Liver (tissue), 8 donors: ENCODE measurements at regions not wholly inside any gene's neighbourhood (a gene's known extent, or its start where the extent isn't known, plus 50 kb on each side); places are given as distances from the start of the nearest gene placed in this dataset.

Experiments used
- DNase-seq: peaks from one replicate; pipeline ENCODE4 v3.0.0-alpha.2; 2017; ENCODE audit warnings: low spot score
- H3K27ac ChIP-seq, 2 donors: one replicate each; pipeline ENCODE4 v1.7.0; 2013; ENCODE audit warnings: inconsistent platforms in 2 of 2, low read length in 2 of 2, control low read depth in 1 of 2, low read depth in 1 of 2, mild to moderate bottlenecking in 1 of 2
- H3K27me3 ChIP-seq, 4 donors: one replicate each; pipeline versions ENCODE4 v1.6.1 to v1.7.0; 2013; ENCODE audit warnings: low read length in 3 of 4, inconsistent platforms in 1 of 4, mild to moderate bottlenecking in 1 of 4, moderate library complexity in 1 of 4; ENCODE audit not compliant: control insufficient read depth in 4 of 4, insufficient read depth in 4 of 4
- H3K36me3 ChIP-seq, 4 donors: one replicate each; pipeline versions ENCODE4 v1.6.1 to v1.7.0; 2013; ENCODE audit warnings: low read length in 3 of 4, mild to moderate bottlenecking in 3 of 4, low read depth in 1 of 4, moderate library complexity in 1 of 4; ENCODE audit not compliant: control insufficient read depth in 4 of 4, insufficient read depth in 3 of 4
- H3K4me1 ChIP-seq, 4 donors: one replicate each; pipeline versions ENCODE4 v1.6.1 to v1.7.0; 2013; ENCODE audit warnings: low read length in 3 of 4, mild to moderate bottlenecking in 3 of 4, moderate library complexity in 1 of 4; ENCODE audit not compliant: control insufficient read depth in 4 of 4, insufficient read depth in 4 of 4
- H3K4me3 ChIP-seq, 3 donors: one replicate each; pipeline versions ENCODE4 v1.6.1 to v1.7.0; 2013; ENCODE audit warnings: low read length in 3 of 3, control low read depth in 1 of 3, low read depth in 1 of 3, mild to moderate bottlenecking in 1 of 3
- H3K9ac ChIP-seq, 2 donors: one replicate each; pipeline ENCODE4 v1.7.0; 2013; ENCODE audit warnings: low read length in 2 of 2, mild to moderate bottlenecking in 2 of 2, moderate library complexity in 2 of 2, control low read depth in 1 of 2, low read depth in 1 of 2
- H3K9me3 ChIP-seq, 4 donors: one replicate each; pipeline versions ENCODE4 v1.6.1 to v1.7.0; 2013; ENCODE audit warnings: low read length in 3 of 4; ENCODE audit not compliant: control insufficient read depth in 4 of 4
- EGR1 ChIP-seq, 2 donors: IDR thresholded peaks; 2 replicates each; pipeline ENCODE4 v1.6.1; 2016 to 2018; ENCODE audit warnings: antibody characterized with exemption in 2 of 2, low read depth in 2 of 2
- FOXA2 ChIP-seq: IDR thresholded peaks from 2 replicates; pipeline ENCODE4 v1.6.1; 2016; ENCODE audit warnings: antibody characterized with exemption
- GABPA ChIP-seq, 2 donors: IDR thresholded peaks in 1 of 2; conservative IDR thresholded peaks in 1 of 2; 2 replicates each; pipeline ENCODE4 v1.6.1; 2016; ENCODE audit warnings: antibody characterized with exemption in 2 of 2, mild to moderate bottlenecking in 1 of 2, moderate library complexity in 1 of 2
- HNF4A ChIP-seq, 2 donors: conservative IDR thresholded peaks; 2 replicates each; pipeline ENCODE4 v1.6.1; 2016; ENCODE audit warnings: antibody characterized with exemption in 2 of 2, mild to moderate bottlenecking in 2 of 2
- HNF4G ChIP-seq: IDR thresholded peaks from 2 replicates; pipeline ENCODE4 v1.6.1; 2016; ENCODE audit warnings: antibody characterized with exemption
- JUND ChIP-seq, 2 donors: IDR thresholded peaks; 2 replicates each; pipeline ENCODE4 v1.6.1; 2016; ENCODE audit warnings: antibody characterized with exemption in 2 of 2
- NR2F2 ChIP-seq: IDR thresholded peaks from 2 replicates; pipeline ENCODE4 v1.6.1; 2016; ENCODE audit warnings: antibody characterized with exemption
- RAD21 ChIP-seq, 2 donors: IDR thresholded peaks; 2 replicates each; pipeline ENCODE4 v1.6.1; 2016; ENCODE audit warnings: antibody characterized with exemption in 2 of 2, mild to moderate bottlenecking in 2 of 2
- SP1 ChIP-seq: IDR thresholded peaks from 2 replicates; pipeline ENCODE4 v1.6.1; 2018; ENCODE audit warnings: antibody characterized with exemption, mild to moderate bottlenecking
- TAF1 ChIP-seq: conservative IDR thresholded peaks from 2 replicates; pipeline ENCODE4 v1.6.1; 2016; ENCODE audit warnings: antibody characterized with exemption, mild to moderate bottlenecking
- YY1 ChIP-seq: IDR thresholded peaks from 2 replicates; pipeline ENCODE4 v1.6.1; 2016; ENCODE audit warnings: antibody characterized with exemption, mild to moderate bottlenecking
- WGBS: extraction: QIAGEN DNeasy Blood & Tissue Kit; methylation state at CpG from one replicate; pipeline ENCODE4 v1.1.7; 2013; 5-methylcytosine and 5-hydroxymethylcytosine counted together
- TF ChIP-seq, protein P1 (sequence below): IDR thresholded peaks from 2 replicates; pipeline ENCODE4 v1.6.1; 2016; ENCODE audit warnings: antibody characterized with exemption
- TF ChIP-seq, protein P2 (sequence below): IDR thresholded peaks from 2 replicates; pipeline ENCODE4 v1.6.1; 2016; ENCODE audit warnings: antibody characterized with exemption
- TF ChIP-seq, protein P3 (sequence below): fragments of 150-350 bp; IDR thresholded peaks from 2 replicates; pipeline ENCODE4 v1.5.1; 2017; ENCODE audit warnings: improper control_type of control experiment, low read depth, low read length; ENCODE audit not compliant: missing input control
- donor health status: healthy.
- donor health status: healthy.
- donor health status: healthy.
- donor health status: healthy.
- donor health status: healthy.

DNA sequence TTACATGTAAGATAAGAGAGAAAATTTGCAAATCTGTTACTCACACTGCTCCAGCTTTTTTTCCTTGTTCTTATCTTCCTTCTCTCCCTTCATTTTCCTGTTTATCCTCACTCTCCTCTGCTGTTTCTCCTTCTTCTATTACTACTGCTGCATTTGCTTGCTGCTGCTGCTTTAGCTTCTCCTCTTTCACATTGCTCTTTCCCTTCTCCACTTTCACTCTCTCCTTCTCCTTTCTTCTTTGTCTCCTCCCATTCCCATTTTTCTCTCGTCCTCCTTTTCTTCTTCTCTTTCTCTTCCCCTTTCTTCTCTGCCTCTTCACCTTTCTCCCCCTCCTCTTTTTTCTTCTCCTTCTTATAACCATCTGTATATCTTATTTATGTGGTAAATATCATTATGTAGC, 288.6 kb downstream of the CDH9 start:
- TF ChIP-seq HNF4A (conservative IDR thresholded peaks at IDR 0.05) = no peak
- Histone ChIP-seq H3K4me1 (no peaks in the 10 kb centered on the region), H3K27ac (no peak overlapping the region), H3K4me3 (no peak overlapping the region), H3K9me3 (no peaks in the 10 kb centered on the region), H3K36me3 (no peaks in the 10 kb centered on the region), H3K27me3 (no peaks in the 10 kb centered on the region), H3K9ac (no peak overlapping the region)
- DNase-seq = no peak
- WGBS = 12% methylated on average over 1 of the region's 1 CpG

DNA sequence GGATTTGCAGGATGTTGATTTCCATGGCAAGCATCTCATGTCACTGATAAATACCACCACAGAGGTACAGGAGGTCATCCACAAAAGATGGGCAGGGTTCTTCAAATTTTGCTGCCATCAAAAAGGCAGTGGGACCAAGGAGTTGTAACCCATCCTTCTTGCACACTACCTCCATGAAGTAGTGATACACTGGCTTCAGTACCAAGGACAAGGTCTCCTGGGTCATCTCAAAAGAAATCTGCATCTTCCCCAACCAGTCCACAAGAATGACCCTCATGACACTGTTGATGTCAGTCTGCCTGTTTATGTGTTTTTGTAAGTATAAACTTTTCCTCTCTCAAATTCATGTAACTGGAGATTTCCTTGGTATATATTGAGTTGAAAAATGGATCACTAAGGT, 298.2 kb downstream of the CDH9 start:
- no peak for DNase-seq
- Histone ChIP-seq H3K27ac (no peak overlapping the region), H3K27me3 (no peaks in the 10 kb centered on the region), H3K9me3 (no peaks in the 10 kb centered on the region), H3K4me1 (no peaks in the 10 kb centered on the region), H3K36me3 (no peaks in the 10 kb centered on the region), H3K9ac (no peak overlapping the region), H3K4me3 (no peak overlapping the region)
- TF ChIP-seq, protein P1, sequence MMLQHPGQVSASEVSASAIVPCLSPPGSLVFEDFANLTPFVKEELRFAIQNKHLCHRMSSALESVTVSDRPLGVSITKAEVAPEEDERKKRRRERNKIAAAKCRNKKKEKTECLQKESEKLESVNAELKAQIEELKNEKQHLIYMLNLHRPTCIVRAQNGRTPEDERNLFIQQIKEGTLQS = no peak
- TF ChIP-seq HNF4G (no peak), FOXA2 (no peak), JUND (IDR thresholded peaks at IDR 0.05) (no peak), SP1 (no peak), EGR1 (IDR thresholded peaks at IDR 0.05; ENCODE audit: low read depth in 2 of 2) (no peak), YY1 (no peak), TAF1 (no peak), HNF4A (conservative IDR thresholded peaks at IDR 0.05) (no peak), RAD21 (IDR thresholded peaks at IDR 0.05) (no peak), GABPA (IDR thresholded peaks at IDR 0.05 in 1 of 2, conservative IDR thresholded peaks at IDR 0.05 in 1 of 2) (no peak), NR2F2 (no peak)
- TF ChIP-seq, protein P2, sequence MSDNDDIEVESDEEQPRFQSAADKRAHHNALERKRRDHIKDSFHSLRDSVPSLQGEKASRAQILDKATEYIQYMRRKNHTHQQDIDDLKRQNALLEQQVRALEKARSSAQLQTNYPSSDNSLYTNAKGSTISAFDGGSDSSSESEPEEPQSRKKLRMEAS = no peak
- TF ChIP-seq, protein P3, sequence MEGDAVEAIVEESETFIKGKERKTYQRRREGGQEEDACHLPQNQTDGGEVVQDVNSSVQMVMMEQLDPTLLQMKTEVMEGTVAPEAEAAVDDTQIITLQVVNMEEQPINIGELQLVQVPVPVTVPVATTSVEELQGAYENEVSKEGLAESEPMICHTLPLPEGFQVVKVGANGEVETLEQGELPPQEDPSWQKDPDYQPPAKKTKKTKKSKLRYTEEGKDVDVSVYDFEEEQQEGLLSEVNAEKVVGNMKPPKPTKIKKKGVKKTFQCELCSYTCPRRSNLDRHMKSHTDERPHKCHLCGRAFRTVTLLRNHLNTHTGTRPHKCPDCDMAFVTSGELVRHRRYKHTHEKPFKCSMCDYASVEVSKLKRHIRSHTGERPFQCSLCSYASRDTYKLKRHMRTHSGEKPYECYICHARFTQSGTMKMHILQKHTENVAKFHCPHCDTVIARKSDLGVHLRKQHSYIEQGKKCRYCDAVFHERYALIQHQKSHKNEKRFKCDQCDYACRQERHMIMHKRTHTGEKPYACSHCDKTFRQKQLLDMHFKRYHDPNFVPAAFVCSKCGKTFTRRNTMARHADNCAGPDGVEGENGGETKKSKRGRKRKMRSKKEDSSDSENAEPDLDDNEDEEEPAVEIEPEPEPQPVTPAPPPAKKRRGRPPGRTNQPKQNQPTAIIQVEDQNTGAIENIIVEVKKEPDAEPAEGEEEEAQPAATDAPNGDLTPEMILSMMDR = no peak

DNA sequence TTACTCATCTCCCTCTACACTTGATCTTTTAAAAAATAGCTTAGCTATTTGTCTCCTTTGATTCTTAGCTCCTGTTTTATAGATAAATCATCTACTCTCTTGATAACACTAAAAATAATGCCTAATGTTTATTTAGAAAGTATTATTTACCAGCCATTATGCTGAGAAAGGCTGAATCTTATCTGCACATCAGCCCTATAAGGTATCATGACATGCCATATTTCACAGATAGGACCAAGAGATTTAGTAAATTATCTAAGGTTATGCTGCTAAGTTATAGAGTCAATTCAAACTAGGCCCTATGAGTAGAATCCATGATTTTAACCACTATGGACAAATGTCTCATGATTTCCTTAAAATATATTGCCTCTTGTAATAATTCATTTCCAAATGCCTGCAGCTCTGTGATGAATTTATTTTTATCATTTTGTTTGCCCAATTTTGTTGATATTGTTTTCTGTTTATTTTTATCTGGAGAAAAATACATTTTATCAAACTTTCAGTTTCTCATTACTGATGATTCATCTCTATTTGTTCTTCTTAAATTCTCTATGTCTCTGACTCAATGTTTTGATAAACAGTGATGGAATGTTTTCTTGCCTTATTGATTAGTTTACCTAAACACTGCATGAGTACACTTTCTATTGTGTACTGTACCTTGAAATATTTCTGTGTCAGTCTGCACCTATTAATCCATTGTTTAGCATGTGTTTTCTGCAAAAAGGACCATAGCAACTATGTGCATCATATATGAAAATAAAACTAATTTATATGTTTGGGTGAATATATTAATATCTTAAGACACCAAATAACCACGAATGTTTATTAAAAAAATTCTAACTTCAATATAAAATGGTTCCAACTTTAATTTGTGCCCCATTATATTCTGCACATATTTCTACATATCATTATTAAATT, 300.8 kb downstream of the CDH9 start:
- Histone ChIP-seq H3K4me1 (no peaks in the 10 kb centered on the region), H3K36me3 (no peaks in the 10 kb centered on the region), H3K27ac (no peak overlapping the region), H3K4me3 (no peak overlapping the region), H3K9me3 (peaks cover 0 to 2% (median 0%) of the 10 kb centered on the region in 4 donors), H3K27me3 (no peaks in the 10 kb centered on the region), H3K9ac (no peak overlapping the region)
- DNase-seq = no peak
- TF ChIP-seq YY1 = no peak
- TF ChIP-seq, protein P1 = no peak
- TF ChIP-seq, protein P3 = no peak
- 59% methylated on average over 1 of the region's 1 CpG for WGBS
